ENCODE measurements at regions not wholly inside any gene's neighbourhood (a gene's known extent, or its start where the extent isn't known, plus 50 kb on each side); places are given as distances from the start of the nearest gene placed in this dataset.
"Not testable (repeated sequence)": the region's sequence is repeated elsewhere in the genome, so short reads cannot be mapped to it uniquely, and the experiment has no call there.

DNA sequence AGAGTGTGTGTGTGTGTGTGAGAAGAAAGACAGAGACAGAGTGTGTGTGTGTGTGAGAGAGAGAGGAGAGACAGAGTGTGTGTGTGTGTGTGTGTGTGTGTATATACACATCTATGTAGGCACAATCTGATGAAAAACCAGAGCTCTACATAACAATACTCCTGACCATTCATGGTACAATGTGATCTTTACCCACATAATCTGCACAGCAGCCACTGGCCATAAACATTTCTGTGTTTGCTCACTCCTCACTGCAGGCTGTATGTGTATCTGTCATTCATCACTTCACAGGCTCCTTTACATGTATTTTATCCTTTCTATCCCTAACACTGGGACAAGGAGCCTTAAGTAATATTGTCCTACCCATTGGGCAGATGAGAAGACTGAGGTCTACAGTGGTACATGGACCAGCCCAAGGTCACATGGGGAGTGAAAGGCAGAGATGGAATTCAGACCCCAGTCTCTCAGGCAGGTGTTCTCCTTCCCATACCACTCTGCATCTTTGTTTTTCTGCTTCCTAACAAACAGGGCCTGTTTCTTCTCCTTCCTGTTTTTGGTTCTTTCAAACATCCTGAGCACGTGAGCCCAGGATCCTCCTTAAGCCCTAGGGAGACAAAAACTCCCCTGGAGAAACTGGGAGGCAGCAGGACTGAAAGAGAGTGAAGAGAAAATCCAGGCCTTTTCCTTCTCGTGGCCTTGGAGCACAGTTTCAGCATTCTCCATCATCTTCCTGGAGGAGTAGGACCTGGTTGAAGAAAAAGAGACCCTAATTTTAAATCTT lies 201.7 kb upstream of the MSX2 start:
- peaks cover 0 to 7% (median 3%) of the 10 kb centered on the region in 3 donors for H3K27me3 Mint-ChIP-seq (ENCODE audit: low read depth in 3 of 3)
- H3K4me1 Mint-ChIP-seq: no peaks in the 10 kb centered on the region
- no peak for DNase-seq
- no peak overlapping the region for H3K4me3 Mint-ChIP-seq
- H3K36me3 Mint-ChIP-seq: no peaks in the 10 kb centered on the region
- peaks cover 0 to 2% (median 0%) of the 10 kb centered on the region in 6 donors for H3K9me3 Mint-ChIP-seq
- no peak overlapping the region for H3K27ac Mint-ChIP-seq

DNA sequence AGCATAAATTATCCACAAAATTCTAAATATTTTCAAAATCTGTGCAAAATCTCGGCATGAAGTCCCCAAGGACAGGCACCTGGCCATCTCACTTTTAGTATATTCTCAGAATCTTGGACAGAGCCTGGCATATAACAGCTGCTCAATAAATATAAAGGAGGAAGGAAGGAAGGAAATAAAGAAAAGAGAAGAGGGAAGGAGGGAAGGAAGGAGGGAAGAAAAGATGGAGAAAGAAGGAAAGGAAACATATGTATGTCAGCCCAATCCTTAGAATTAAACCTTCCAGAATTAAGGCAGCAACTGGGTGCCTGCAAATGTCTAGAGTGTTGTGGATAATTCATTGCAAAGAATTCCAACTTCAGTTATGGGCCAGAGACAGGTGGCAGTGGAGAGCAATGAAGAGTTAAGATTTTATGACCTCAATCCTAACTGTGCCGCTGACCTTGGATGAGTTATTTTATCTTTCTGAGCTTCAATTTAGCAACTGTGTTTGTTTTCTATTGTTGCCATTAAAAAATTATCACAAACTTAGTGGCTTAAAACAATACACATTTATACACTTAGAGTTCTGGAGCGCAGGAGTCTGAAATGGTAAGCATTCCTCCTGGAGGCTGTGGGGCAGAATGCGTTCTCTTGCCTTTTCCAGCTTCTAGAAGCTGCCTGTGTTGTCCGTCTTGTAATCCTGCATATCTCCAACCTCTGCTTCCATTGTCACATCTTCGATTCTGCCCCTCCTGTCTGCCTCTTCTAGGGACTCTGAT lies 200.9 kb upstream of the MSX2 start:
- no peaks in the 10 kb centered on the region for H3K4me1 Mint-ChIP-seq
- no peak overlapping the region for H3K4me3 Mint-ChIP-seq
- peaks cover 0 to 7% (median 3%) of the 10 kb centered on the region in 3 donors for H3K27me3 Mint-ChIP-seq (ENCODE audit: low read depth in 3 of 3)
- H3K27ac Mint-ChIP-seq: no peak overlapping the region
- no peaks in the 10 kb centered on the region for H3K36me3 Mint-ChIP-seq
- peaks cover 0 to 2% (median 0%) of the 10 kb centered on the region in 6 donors for H3K9me3 Mint-ChIP-seq
- DNase-seq: no peak

DNA sequence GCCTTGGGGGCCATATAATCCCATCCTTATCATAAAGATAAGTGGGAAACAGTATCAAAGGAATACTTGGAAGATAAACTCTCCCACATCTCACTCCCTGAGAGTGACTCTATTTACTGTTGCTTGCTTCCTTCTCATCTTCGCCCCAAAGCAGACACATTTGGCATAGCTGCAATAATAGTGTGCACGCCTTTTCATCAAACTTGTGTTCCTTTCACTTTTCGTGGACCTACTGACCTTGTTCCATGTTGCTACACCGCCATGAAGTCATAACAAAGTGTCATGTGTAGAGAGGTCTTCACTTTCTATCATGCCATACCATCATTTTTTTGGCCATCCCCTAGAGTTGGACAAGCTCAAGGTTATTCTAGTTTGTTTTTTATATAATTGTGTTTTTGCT lies 200.0 kb upstream of the MSX2 start:
- no peaks in the 10 kb centered on the region for H3K4me1 Mint-ChIP-seq
- DNase-seq: no peak
- no peak overlapping the region for H3K4me3 Mint-ChIP-seq
- no peaks in the 10 kb centered on the region for H3K36me3 Mint-ChIP-seq
- H3K27me3 Mint-ChIP-seq (ENCODE audit: low read depth in 3 of 3): peaks cover 0 to 4% (median 3%) of the 10 kb centered on the region in 3 donors
- H3K27ac Mint-ChIP-seq: no peak overlapping the region
- H3K9me3 Mint-ChIP-seq: peaks cover 0 to 2% (median 0%) of the 10 kb centered on the region in 6 donors

DNA sequence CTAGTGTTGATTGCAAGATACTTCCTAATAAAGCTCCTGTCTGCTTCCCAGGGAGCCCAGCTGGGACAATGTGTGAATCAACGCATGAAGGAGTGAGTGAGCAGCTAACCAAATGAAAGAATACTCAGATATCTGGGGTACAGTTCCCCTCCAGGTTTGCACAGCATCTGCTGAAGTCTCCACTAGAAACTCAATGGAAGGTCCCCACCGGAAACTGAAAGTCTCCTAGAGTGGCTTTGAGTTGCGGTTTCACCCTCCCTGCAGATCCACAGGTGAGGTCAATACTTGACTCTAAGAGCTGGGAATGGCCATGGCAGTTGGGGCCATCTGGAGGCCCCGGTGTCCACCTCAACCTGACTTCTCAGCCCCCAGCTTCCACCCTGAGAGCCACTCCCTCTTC lies 198.2 kb upstream of the MSX2 start:
- no peak for DNase-seq
- Mint-ChIP-seq H3K9me3 (peaks cover 0 to 2% (median 0%) of the 10 kb centered on the region in 6 donors), H3K4me3 (no peak overlapping the region), H3K36me3 (no peaks in the 10 kb centered on the region), H3K27ac (no peak overlapping the region), H3K4me1 (no peaks in the 10 kb centered on the region), H3K27me3 (ENCODE audit: low read depth in 3 of 3) (peaks cover 0 to 4% (median 0%) of the 10 kb centered on the region in 3 donors)

DNA sequence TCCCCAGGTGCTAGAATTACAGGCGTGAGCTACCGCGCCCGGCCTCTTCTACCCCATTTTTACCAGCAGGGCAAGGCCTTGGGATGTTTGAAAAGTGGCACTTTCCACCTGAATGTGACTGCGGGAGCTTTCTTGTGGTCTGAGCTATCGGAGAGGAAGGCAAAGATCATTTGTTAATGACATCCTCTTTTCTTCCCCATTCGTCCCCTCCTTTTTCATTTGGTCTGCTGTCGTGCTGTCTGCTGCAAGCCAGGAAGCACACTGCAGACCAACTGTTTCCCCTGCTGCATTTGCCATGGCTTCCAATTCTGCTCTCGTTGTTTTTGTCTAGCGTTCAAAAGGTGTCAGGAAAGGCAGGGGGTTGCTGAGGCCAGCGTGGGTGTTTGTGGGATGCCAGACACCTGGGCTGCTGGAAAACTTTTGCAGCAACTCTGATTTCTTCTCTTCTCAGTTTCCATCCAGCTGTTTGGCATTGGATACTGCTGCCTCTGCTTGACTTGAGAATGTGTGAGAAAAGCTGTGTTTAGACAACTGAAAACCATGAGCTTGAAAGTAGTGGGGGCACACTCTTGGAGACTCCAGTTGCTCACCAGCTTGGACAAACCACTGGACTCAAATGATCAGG lies 196.4 kb upstream of the MSX2 start:
- no peak for DNase-seq
- H3K27ac Mint-ChIP-seq: no peak overlapping the region
- H3K4me1 Mint-ChIP-seq: peaks cover 0 to 2% of the 10 kb centered on the region in 2 donors
- no peaks in the 10 kb centered on the region for H3K9me3 Mint-ChIP-seq
- H3K36me3 Mint-ChIP-seq: no peaks in the 10 kb centered on the region
- H3K4me3 Mint-ChIP-seq: no peak overlapping the region
- peaks cover 0 to 2% (median 0%) of the 10 kb centered on the region in 3 donors for H3K27me3 Mint-ChIP-seq (ENCODE audit: low read depth in 3 of 3)

DNA sequence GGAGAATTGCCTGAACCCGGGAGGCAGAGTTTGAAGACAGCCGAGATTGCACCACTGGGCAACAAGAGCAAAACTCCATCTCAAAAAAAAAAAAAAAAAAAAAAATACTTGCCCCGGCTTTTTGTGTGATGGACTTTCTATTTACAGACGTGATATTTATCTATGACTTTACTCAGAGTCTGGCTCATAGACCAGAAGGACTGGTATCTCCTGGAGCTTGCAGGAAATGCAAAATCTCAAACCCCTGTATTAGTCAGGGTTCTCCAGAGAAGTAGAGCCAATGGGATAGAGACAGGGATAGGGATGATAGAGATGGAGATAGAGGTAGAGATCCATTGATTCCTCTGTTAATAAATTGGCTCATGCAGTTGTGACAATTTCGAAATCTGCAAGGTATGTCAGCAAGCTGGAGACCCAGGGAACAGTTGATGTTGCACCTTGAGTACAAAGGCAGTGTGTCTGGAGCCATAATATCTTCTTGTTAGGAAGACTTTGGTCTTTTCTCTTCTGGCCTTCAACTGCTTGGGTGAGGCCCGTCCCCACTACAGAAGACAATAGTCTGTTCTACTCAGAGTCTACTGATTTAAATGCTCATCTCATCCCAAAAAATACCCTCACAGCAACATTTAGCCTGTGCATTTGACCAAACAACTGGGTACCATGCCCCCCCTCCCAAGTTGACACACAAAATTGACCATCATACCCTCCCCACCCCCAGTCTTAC lies 195.4 kb upstream of the MSX2 start:
- Mint-ChIP-seq H3K4me1 (peaks cover 0 to 2% of the 10 kb centered on the region in 2 donors), H3K27ac (no peak overlapping the region), H3K27me3 (ENCODE audit: low read depth in 3 of 3) (peaks cover 0 to 3% (median 2%) of the 10 kb centered on the region in 3 donors), H3K4me3 (no peak overlapping the region), H3K36me3 (no peaks in the 10 kb centered on the region), H3K9me3 (no peaks in the 10 kb centered on the region)
- no peak for DNase-seq

DNA sequence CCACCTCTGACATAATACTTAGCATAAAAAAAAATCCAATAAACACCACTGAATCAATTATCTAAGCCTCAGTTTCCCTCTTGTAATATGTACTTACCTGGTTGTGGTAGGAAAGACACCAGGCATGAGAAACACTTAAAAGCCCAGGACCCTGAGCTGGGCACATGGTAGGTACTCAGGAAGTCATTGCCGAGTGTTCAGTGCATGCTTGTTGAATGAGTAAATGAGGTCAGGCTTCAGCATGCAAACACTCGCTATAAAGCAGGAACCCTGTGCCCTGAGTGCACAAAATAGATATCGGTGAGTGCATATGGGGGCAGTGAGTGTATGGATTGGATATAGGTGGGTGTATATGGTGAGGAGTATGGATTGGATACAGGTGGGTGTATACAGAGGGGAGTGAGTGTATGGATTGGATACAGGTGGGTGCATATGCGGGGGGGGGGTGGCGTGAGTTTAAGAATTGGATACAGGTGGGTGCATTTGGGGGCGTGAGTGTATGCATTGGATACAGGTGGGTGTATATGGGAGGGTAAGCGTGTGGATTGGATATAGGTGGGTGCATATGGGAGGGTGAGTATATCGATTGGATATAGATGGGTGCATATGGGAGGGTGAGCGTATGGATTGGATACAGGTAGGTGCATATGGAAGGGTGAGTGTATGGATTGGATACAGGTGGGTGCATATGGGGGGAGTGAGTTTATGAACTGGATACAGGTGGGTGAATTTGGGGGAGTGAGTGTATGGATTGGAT lies 194.3 kb upstream of the MSX2 start:
- Mint-ChIP-seq H3K4me3 (no peak overlapping the region), H3K4me1 (peaks cover 0 to 2% of the 10 kb centered on the region in 2 donors), H3K27ac (no peak overlapping the region), H3K36me3 (no peaks in the 10 kb centered on the region), H3K9me3 (no peaks in the 10 kb centered on the region), H3K27me3 (ENCODE audit: low read depth in 3 of 3) (peaks cover 0 to 3% (median 2%) of the 10 kb centered on the region in 3 donors)
- no peak for DNase-seq

DNA sequence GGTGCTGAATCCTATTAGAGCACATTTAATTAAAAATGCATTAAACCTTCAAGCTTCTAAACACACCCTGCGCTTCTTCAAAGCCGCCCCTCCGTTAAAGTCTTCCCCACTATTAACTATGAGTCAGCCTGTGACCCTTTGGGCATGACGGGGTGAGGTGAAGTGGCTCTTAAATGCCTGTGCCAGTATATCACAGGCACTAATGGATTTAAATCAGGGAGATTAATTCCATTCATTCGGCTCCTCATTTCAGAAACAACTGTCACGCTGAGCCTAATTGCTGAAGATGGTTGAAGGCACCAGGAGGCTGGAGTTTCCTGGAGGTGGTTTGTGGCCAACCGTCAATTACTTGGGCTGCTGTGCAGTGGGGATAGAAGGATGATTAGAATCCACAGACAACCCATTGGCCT lies 192.6 kb upstream of the MSX2 start:
- Mint-ChIP-seq H3K4me3 (no peak overlapping the region), H3K27ac (no peak overlapping the region), H3K27me3 (ENCODE audit: low read depth in 3 of 3) (peaks cover 0 to 3% (median 2%) of the 10 kb centered on the region in 3 donors), H3K9me3 (no peaks in the 10 kb centered on the region), H3K4me1 (peaks cover 0 to 2% of the 10 kb centered on the region in 2 donors), H3K36me3 (no peaks in the 10 kb centered on the region)
- DNase-seq: no peak

DNA sequence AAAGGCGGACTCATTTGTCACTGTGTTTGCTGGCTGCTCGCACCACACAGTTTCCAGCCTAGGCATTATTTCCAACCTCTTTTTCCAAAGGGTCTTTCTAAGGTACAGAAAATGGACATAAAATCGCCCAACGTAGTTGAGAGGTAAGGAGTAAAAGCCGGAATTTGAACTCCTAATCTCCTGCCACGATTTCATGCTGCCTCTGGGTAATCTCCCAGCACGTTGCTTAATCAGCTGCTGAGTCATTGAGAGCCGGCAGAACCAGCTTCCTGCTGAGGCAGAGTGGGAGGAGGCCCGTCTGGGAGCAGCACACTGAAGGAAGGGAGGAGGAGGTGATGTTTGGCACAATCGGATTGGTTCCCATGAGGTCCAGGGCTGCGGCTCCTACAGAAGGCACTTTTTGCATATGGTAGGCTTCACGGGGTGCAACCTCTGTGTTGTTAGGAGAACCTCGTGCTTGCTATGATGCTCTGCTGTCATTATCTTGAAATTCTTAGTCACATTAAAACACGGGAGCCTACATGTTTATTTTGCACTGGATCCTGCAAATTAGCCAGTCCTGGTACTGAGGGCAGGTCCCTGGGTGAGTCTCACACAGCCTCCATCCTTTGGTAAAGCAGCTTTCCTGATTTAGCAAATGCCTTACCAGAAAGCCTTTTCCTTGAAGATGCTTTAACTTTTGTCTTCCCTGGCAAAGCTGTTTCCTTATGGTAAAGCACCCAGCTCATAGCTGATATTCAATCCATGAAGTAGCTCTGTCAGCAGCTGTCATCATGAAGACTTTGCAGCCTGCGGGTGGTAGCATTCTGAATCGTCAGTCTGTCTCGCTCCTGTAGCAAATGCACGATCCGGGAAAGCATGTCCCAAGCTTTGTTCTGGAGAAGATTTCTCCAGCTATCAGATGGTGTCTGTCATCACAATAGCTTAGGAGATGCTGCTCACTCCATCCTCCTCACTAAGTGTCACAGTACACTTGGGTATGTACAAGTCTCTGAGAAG lies 191.6 kb upstream of the MSX2 start:
- no peak overlapping the region for H3K27ac Mint-ChIP-seq
- DNase-seq: no peak
- peaks cover 0 to 2% of the 10 kb centered on the region in 2 donors for H3K4me1 Mint-ChIP-seq
- H3K9me3 Mint-ChIP-seq: no peaks in the 10 kb centered on the region
- H3K4me3 Mint-ChIP-seq: no peak overlapping the region
- peaks cover 0 to 3% (median 2%) of the 10 kb centered on the region in 3 donors for H3K27me3 Mint-ChIP-seq (ENCODE audit: low read depth in 3 of 3)
- no peaks in the 10 kb centered on the region for H3K36me3 Mint-ChIP-seq

DNA sequence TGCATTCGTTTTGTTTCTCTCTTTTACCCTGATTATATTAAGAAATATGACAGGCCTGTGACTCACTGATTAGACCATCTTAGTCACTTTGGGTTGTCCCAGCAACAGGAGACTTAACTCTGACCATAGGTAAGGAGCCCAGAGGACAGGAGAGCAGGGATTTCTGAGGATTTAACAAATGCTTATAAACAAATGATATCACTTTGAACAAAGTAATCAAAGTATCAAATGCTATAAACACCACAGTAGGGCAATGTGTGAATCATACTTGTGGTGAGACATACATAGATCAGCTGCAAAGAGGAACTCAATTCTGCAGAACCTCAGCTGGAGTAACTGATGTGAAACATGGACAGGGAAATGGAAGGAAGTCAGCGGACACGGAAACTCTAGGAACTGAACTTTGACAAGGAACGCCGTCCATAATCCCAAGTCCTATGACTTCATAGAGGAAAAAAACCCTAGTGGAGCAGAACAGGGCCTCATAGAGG lies 190.6 kb upstream of the MSX2 start:
- H3K4me1 Mint-ChIP-seq: peaks cover 0 to 2% of the 10 kb centered on the region in 2 donors
- H3K36me3 Mint-ChIP-seq: no peaks in the 10 kb centered on the region
- H3K27me3 Mint-ChIP-seq (ENCODE audit: low read depth in 3 of 3): peaks cover 0 to 3% (median 2%) of the 10 kb centered on the region in 3 donors
- peaks cover 0 to 7% (median 0%) of the 10 kb centered on the region in 6 donors for H3K9me3 Mint-ChIP-seq
- H3K27ac Mint-ChIP-seq: no peak overlapping the region
- no peak for DNase-seq
- no peak overlapping the region for H3K4me3 Mint-ChIP-seq

DNA sequence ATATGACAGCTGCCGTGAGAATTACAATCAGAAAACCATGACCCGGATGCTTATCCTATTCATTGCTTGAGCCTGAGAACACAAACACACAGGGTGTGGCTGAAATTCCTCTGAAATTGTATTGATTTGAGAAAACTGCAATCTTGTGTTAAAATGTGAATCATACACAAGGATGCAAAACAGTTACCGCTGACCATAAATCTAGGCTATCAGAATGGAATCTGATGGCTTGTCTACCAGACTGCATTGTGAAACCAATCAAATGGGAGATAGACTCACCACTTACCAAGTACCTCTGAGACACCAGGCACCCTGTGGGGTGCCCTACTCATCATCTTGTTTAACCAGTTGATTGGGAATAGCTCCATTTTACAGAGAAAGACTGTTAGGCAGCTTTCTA lies 188.7 kb upstream of the MSX2 start:
- Mint-ChIP-seq H3K4me3 (no peak overlapping the region), H3K9me3 (peaks cover 0 to 7% (median 3%) of the 10 kb centered on the region in 6 donors), H3K36me3 (no peaks in the 10 kb centered on the region), H3K4me1 (peaks cover 0 to 2% of the 10 kb centered on the region in 2 donors), H3K27me3 (ENCODE audit: low read depth in 3 of 3) (peaks cover 0 to 4% (median 2%) of the 10 kb centered on the region in 3 donors), H3K27ac (no peak overlapping the region)
- DNase-seq: no peak

DNA sequence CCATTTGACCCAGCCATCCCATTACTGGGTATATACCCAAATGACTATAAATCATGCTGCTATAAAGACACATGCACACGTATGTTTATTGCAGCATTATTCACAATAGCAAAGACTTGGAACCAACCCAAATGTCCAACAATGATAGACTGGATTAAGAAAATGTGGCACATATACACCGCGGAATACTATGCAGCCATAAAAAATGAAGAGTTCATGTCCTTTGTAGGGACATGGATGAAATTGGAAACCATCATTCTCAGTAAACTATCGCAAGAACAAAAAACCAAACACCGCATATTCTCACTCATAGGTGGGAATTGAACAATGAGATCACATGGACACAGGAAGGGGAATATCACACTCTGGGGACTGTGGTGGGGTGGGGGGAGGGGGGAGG lies 184.6 kb upstream of the MSX2 start:
- not testable (repeated sequence) for H3K4me3 Mint-ChIP-seq; DNase-seq; H3K27ac Mint-ChIP-seq; H3K4me1 Mint-ChIP-seq; H3K27me3 Mint-ChIP-seq (ENCODE audit: low read depth in 3 of 3); H3K9me3 Mint-ChIP-seq; H3K36me3 Mint-ChIP-seq

Measured in immature natural killer cell (primary cell).